Heart left ventricle (tissue), 13 donors: ENCODE measurements at regions not wholly inside any gene's neighbourhood (a gene's known extent, or its start where the extent isn't known, plus 50 kb on each side); places are given as distances from the start of the nearest gene placed in this dataset.

Source experiments
- CTCF ChIP-seq, 12 donors: fragments of 200-600 bp; sonication (generic) in 4 of 12; IDR thresholded peaks; one replicate each; pipeline versions ENCODE4 v1.5.0 to v1.8.0; 2018 to 2022; ENCODE audit warnings: antibody characterized with exemption in 12 of 12, mild to moderate bottlenecking in 5 of 12
- POLR2A ChIP-seq, 2 donors: fragments of 450-650 bp; IDR thresholded peaks; one replicate each; pipeline ENCODE4 v1.6.1; 2017; ENCODE audit warnings: antibody characterized with exemption in 2 of 2, mild to moderate bottlenecking in 2 of 2, moderate library complexity in 2 of 2
- donor health status: ischemic (EF 13 %, LVEDD 7.1; RV severe dilation, severe dysfunction).
- donor health status: DM: no; HTN: yes; CAD: no.
- donor health status: DM: no; HTN: no; CAD: no.
- donor health status: ischemic (EF 25% LVEDD 6.9; RV normal size, moderate dysfunction).
- donor health status: ischemic (EF 25% LVEDD 5.7; RV mildly dilated, moderate dysfunction).
- donor health status: ischemic (EF 35%, LVEDD 5.7; RV mildly dilated, moderate dysfunction).
- donor health status: nonischemic (EF 11% LVEDD 7.7; RV severe dilation, severe dysfunction).
- donor health status: DM: yes; HTN: yes; CAD: no.
- donor health status: PGD.
- donor health status: ischemic (EF 29% LVEDD 5.4; RV normal size, mild dysfunction).
- donor health status: nonischemic (EF 23%, LVEDD 6.1; RV moderate dilation, normal function).

- TF ChIP-seq POLR2A (IDR thresholded peaks at IDR 0.05): no peak
- no peak for TF ChIP-seq CTCF (IDR thresholded peaks at IDR 0.05)
Measured at GRCh38 chr2:242048479-242048878, 178.9 kb downstream of the RTP5 start.
